Mammary epithelial cell (primary cell): ENCODE measurements at regions not wholly inside any gene's neighbourhood (a gene's known extent, or its start where the extent isn't known, plus 50 kb on each side); places are given as distances from the start of the nearest gene placed in this dataset.

Source experiments
- EZH2 ChIP-seq: IDR thresholded peaks from 2 replicates; pipeline ENCODE4 v1.6.1; 2012; ENCODE audit warnings: low read length, inconsistent platforms, borderline replicate concordance
- TF ChIP-seq, protein P1 (sequence below), 2 donors: IDR thresholded peaks in 1 of 2; conservative IDR thresholded peaks in 1 of 2; 2 replicates each; pipeline ENCODE4 v1.5.1; 2011 to 2012; ENCODE audit warnings: inconsistent platforms in 2 of 2, low read length in 2 of 2, mild to moderate bottlenecking in 2 of 2, control low read depth in 1 of 2, low read depth in 1 of 2; ENCODE audit not compliant: insufficient read depth in 1 of 2; ENCODE audit errors: extremely low read depth in 1 of 2

DNA sequence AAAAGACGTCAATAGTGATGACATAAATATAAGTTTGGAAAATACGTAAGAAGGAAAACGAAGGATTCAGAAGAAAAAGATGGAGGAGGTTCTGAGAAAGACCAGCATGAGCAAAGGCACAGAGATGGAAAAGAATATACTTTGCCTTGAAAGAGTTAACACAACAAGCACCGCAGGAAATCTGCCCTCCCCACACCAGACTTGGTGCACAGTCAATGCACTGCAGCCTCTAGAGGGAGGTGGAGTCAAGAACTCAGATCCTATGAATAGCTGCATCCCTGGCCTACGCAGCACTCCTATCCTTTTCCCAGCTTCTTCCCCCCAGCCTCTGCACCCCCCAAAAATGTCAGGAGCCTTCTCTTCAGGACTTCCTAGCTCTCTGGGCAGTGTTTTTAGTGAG lies 1370.6 kb upstream of the LRRTM3 start:
- TF ChIP-seq, protein P1, sequence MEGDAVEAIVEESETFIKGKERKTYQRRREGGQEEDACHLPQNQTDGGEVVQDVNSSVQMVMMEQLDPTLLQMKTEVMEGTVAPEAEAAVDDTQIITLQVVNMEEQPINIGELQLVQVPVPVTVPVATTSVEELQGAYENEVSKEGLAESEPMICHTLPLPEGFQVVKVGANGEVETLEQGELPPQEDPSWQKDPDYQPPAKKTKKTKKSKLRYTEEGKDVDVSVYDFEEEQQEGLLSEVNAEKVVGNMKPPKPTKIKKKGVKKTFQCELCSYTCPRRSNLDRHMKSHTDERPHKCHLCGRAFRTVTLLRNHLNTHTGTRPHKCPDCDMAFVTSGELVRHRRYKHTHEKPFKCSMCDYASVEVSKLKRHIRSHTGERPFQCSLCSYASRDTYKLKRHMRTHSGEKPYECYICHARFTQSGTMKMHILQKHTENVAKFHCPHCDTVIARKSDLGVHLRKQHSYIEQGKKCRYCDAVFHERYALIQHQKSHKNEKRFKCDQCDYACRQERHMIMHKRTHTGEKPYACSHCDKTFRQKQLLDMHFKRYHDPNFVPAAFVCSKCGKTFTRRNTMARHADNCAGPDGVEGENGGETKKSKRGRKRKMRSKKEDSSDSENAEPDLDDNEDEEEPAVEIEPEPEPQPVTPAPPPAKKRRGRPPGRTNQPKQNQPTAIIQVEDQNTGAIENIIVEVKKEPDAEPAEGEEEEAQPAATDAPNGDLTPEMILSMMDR (conservative IDR thresholded peaks at IDR 0.05 in 1 of 2, IDR thresholded peaks at IDR 0.05 in 1 of 2; ENCODE audit: extremely low read depth in 1 of 2, insufficient read depth in 1 of 2, low read depth in 1 of 2, low read length in 2 of 2) = peak in 1 of 2 donors; percentile 36
- TF ChIP-seq EZH2 = no peak
